Panc1 (cell line): ENCODE measurements at regions not wholly inside any gene's neighbourhood (a gene's known extent, or its start where the extent isn't known, plus 50 kb on each side); places are given as distances from the start of the nearest gene placed in this dataset.

Experiments used
- ATAC-seq: fragments of 200-7000 bp; cut with Tn5 transposase; 2 replicates; pipeline ENCODE4 v1.9.1; 2020; ENCODE audit warnings: mild to moderate bottlenecking, moderate library complexity
- BruUV-seq: library from RNA; stranded (reverse); fragments of 400-500 nt; replicated peaks from 2 replicates; lab custom pipeline; 2021; lab: Mats Ljungman, UMichigan
- CTCF ChIA-PET: fragments of 300-600 bp; sonication (Branson Sonifier 250); formaldehyde crosslinking; loops from one replicate; lab custom pipeline; 2022; ENCODE audit warnings: antibody characterized with exemption; lab: Charles Lee
- POLR2A ChIA-PET: fragments of 300-600 bp; sonication (Branson Sonifier 250); formaldehyde crosslinking; loops from one replicate; lab custom pipeline; 2022; ENCODE audit warnings: antibody characterized with exemption; lab: Charles Lee
- DNase-seq: peaks from one replicate; pipeline ENCODE4 v3.0.0-alpha.2; 2010; ENCODE audit warnings: low read depth, low spot score
- H3K27ac ChIP-seq: 2 replicates; pipeline ENCODE4 v1.5.1; 2011; ENCODE audit warnings: mild to moderate bottlenecking, low read length, inconsistent platforms
- H3K27me3 ChIP-seq: fragments of 200-500 bp; sonication (Bioruptor generic); 2 replicates; pipeline ENCODE4 v1.6.0; 2014; ENCODE audit warnings: low read length, inconsistent platforms; ENCODE audit not compliant: control insufficient read depth, insufficient read depth
- H3K36me3 ChIP-seq: fragments of 200-500 bp; sonication (Bioruptor generic); 2 replicates; pipeline ENCODE4 v1.5.1; 2014; ENCODE audit warnings: inconsistent platforms, mild to moderate bottlenecking, low read length, moderate library complexity; ENCODE audit not compliant: control insufficient read depth, insufficient read depth
- H3K4me1 ChIP-seq: 2 replicates; pipeline ENCODE4 v1.5.1; 2011; ENCODE audit warnings: inconsistent platforms, mild to moderate bottlenecking, low read length, moderate library complexity; ENCODE audit not compliant: control insufficient read depth, insufficient read depth
- H3K4me3 ChIP-seq, 2 experiments: 2 replicates each; pipeline ENCODE4 v1.5.1; 2011 to 2012; ENCODE audit warnings: low read depth in 2 of 2, low read length in 2 of 2, mild to moderate bottlenecking in 2 of 2, inconsistent platforms in 1 of 2, moderate library complexity in 1 of 2
- H3K9me3 ChIP-seq: fragments of 200-500 bp; sonication (Bioruptor generic); 2 replicates; pipeline ENCODE4 v1.5.1; 2014; ENCODE audit warnings: low read depth, mild to moderate bottlenecking, inconsistent platforms, low read length, moderate library complexity; ENCODE audit not compliant: control insufficient read depth, insufficient read depth
- POLR2AphosphoS5 ChIP-seq: IDR thresholded peaks from 2 replicates; pipeline ENCODE4 v1.6.1; 2012; ENCODE audit warnings: mild to moderate bottlenecking, low read depth, low read length, moderate library complexity
- SIN3A ChIP-seq: IDR thresholded peaks from 2 replicates; pipeline ENCODE4 v1.6.1; 2012; ENCODE audit warnings: low read depth, mild to moderate bottlenecking, low read length, moderate library complexity, borderline replicate concordance; ENCODE audit not compliant: insufficient read depth
- TCF7L2 ChIP-seq: IDR thresholded peaks from 2 replicates; pipeline ENCODE4 v1.6.1; 2011; ENCODE audit warnings: mild to moderate bottlenecking, low read depth, low read length, inconsistent platforms
- in situ Hi-C: cut with HindIII; loops from 2 replicates; pipeline ENCODE4 v1.10.0; 2016; ENCODE audit warnings: low sequenced_read_pairs, low pct_unique_long_range_greater_than_20kb
- intact Hi-C: fragments of 100-400 bp; cut with micrococcal nuclease; formaldehyde crosslinking; loops from one replicate; pipeline ENCODE4 v1.10.0; 2022; ENCODE audit not compliant: unreplicated experiment
- TF ChIP-seq, protein P1 (sequence below): fragments of 450-650 bp; IDR thresholded peaks from 2 replicates; pipeline ENCODE4 v1.5.1; 2017; ENCODE audit warnings: mild to moderate bottlenecking
- TF ChIP-seq, protein P2 (sequence below), 2 experiments: IDR thresholded peaks; 2 replicates each; pipeline ENCODE4 v1.6.1; 2011 to 2012; ENCODE audit warnings: low read depth in 2 of 2, control low read depth in 1 of 2, low read length in 1 of 2, mild to moderate bottlenecking in 1 of 2, moderate library complexity in 1 of 2; ENCODE audit not compliant: insufficient read depth in 1 of 2

DNA sequence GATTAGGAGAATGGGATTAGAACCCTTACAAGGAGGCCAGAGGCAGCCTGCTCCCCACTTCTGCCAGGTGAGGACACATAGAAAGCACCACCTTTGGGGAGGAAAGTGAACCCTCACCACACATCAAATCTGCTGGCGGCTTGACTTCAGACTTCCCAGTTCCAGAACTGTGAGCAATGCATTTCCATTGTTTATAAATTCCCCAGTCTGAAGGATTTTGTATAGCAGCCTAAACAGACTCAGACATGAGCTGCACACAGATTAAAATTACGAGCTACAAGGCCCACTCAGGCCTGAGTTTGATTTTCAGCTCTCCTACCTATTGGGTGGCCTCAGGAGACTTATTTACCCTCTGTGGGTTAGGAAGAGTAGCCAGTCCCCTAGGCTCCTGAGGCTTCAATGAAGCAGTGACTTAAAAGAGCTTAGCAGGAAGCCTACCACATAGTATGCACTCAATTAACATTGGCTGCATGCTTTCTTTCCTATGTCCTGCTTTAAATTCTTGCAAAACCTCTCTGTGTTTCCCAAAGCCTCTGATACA is 350.7 kb upstream of the ZMIZ1 start:
- in situ Hi-C loops (no loop called here), intact Hi-C loops (no loop called here)
- Histone ChIP-seq H3K4me3 (no peak overlapping the region), H3K27me3 (peaks cover 21% of the 10 kb centered on the region), H3K4me1 (no peaks in the 10 kb centered on the region), H3K9me3 (no peaks in the 10 kb centered on the region), H3K27ac (no peak overlapping the region), H3K36me3 (no peaks in the 10 kb centered on the region)
- POLR2A ChIA-PET, result no interaction called here
- TF ChIP-seq, protein P1, sequence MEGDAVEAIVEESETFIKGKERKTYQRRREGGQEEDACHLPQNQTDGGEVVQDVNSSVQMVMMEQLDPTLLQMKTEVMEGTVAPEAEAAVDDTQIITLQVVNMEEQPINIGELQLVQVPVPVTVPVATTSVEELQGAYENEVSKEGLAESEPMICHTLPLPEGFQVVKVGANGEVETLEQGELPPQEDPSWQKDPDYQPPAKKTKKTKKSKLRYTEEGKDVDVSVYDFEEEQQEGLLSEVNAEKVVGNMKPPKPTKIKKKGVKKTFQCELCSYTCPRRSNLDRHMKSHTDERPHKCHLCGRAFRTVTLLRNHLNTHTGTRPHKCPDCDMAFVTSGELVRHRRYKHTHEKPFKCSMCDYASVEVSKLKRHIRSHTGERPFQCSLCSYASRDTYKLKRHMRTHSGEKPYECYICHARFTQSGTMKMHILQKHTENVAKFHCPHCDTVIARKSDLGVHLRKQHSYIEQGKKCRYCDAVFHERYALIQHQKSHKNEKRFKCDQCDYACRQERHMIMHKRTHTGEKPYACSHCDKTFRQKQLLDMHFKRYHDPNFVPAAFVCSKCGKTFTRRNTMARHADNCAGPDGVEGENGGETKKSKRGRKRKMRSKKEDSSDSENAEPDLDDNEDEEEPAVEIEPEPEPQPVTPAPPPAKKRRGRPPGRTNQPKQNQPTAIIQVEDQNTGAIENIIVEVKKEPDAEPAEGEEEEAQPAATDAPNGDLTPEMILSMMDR, result no peak
- TF ChIP-seq TCF7L2 (no peak), SIN3A (no peak), POLR2AphosphoS5 (no peak)
- TF ChIP-seq, protein P2, sequence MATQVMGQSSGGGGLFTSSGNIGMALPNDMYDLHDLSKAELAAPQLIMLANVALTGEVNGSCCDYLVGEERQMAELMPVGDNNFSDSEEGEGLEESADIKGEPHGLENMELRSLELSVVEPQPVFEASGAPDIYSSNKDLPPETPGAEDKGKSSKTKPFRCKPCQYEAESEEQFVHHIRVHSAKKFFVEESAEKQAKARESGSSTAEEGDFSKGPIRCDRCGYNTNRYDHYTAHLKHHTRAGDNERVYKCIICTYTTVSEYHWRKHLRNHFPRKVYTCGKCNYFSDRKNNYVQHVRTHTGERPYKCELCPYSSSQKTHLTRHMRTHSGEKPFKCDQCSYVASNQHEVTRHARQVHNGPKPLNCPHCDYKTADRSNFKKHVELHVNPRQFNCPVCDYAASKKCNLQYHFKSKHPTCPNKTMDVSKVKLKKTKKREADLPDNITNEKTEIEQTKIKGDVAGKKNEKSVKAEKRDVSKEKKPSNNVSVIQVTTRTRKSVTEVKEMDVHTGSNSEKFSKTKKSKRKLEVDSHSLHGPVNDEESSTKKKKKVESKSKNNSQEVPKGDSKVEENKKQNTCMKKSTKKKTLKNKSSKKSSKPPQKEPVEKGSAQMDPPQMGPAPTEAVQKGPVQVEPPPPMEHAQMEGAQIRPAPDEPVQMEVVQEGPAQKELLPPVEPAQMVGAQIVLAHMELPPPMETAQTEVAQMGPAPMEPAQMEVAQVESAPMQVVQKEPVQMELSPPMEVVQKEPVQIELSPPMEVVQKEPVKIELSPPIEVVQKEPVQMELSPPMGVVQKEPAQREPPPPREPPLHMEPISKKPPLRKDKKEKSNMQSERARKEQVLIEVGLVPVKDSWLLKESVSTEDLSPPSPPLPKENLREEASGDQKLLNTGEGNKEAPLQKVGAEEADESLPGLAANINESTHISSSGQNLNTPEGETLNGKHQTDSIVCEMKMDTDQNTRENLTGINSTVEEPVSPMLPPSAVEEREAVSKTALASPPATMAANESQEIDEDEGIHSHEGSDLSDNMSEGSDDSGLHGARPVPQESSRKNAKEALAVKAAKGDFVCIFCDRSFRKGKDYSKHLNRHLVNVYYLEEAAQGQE (IDR thresholded peaks at IDR 0.05; ENCODE audit: insufficient read depth in 1 of 2, low read depth in 2 of 2, low read length in 1 of 2), result no peak
- DNase-seq (no peak), ATAC-seq (no peak)
- CTCF ChIA-PET, result no interaction called here
- BruUV-seq, result no TSS peak

DNA sequence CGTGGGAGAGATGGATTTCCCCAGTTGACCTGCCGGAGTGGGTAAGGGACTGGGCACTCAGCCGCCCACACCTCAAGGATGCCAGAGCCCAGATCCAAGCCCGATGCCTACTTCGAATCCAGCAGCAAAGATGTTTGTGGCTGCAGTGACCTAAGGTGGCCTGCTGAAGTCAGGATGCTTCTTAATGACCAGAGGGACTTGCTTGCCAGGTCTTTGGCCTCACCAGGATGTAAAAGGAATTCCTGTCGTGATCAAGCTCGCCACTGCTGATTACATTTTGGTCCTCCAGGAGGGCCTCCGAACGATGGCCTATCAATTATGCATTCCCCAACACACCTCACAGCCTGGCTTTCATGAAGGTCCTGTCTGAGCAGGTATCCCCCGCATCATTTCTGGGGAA is 349.5 kb upstream of the ZMIZ1 start:
- TF ChIP-seq TCF7L2 (no peak), SIN3A (no peak), POLR2AphosphoS5 (no peak)
- TF ChIP-seq, protein P2 (IDR thresholded peaks at IDR 0.05; ENCODE audit: insufficient read depth in 1 of 2, low read depth in 2 of 2, low read length in 1 of 2), result no peak
- TF ChIP-seq, protein P1, result no peak
- no peaks in the 10 kb centered on the region for H3K9me3 ChIP-seq
- no peak overlapping the region for H3K4me3 ChIP-seq
- no peak overlapping the region for H3K27ac ChIP-seq
- no peaks in the 10 kb centered on the region for H3K36me3 ChIP-seq
- H3K4me1 ChIP-seq, result no peaks in the 10 kb centered on the region
- POLR2A ChIA-PET, result no interaction called here
- intact Hi-C loops (no loop called here), in situ Hi-C loops (no loop called here)
- CTCF ChIA-PET, result no interaction called here
- ATAC-seq, result no peak
- no TSS peak for BruUV-seq
- peaks cover 22% of the 10 kb centered on the region for H3K27me3 ChIP-seq
- DNase-seq, result no peak
